Ramos (cell line): ENCODE measurements at regions not wholly inside any gene's neighbourhood (a gene's known extent, or its start where the extent isn't known, plus 50 kb on each side); places are given as distances from the start of the nearest gene placed in this dataset.
"Not testable (repeated sequence)": the region's sequence is repeated elsewhere in the genome, so short reads cannot be mapped to it uniquely, and the experiment has no call there.

Experiments
- in situ Hi-C: fragments of 300-500 bp; cut with MboI; formaldehyde crosslinking; loops from one replicate; pipeline ENCODE4 v1.14.3; 2022; ENCODE audit warnings: low sequenced_read_pairs; ENCODE audit not compliant: unreplicated experiment

DNA sequence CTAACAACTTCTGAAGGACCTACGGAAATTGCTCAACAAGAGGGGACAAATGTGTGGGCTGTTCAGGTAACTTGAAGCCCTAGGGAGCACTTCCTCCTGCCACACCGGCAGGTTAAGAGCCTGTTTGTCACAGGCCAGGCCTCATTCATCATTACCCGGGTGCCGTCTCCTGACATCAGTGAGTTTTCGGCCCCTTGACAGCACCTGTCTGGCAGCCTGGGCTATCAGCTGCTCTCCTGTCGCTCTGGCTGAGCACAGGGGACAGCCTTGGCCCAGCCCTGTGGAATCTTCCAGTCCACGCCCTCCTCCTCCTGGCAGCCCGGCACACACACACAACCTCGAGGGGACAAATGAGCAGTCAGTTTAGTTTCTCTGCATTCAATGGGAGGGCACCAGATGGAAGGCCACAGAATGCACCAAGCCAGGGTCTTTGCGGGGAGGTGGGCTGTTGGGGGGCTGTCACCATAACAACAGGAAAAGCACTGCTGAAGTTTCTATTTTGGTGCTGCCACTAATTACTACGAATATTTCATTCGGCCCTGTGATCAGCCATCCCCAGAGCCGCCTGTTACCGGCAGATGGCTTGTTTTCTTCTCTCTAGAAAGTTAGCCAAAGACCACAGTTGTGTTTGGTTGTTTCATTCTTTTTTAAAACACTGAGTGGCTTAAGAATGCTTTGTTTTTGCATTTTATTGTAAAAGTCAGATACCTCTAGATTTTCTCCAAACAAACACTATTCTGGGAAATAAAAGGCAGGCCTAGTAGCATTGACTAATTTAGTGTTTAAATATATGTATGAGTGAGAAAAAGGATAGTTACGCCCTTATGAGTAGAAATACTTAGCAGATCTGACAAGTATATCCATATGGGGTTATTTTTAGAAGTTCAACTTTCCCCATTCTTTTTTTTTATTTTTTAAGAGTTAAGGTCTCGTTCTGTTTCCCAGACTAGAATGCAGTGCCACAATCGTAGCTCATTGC, 189.9 kb upstream of the NDUFV2 start:
- in situ Hi-C loops: no loop called here

- in situ Hi-C loops: not testable (repeated sequence)
Measured at GRCh38 chr18:8913606-8914403, 188.7 kb upstream of the NDUFV2 start.

- in situ Hi-C loops: not testable (repeated sequence)
Measured at GRCh38 chr18:8914404-8915264, 187.9 kb upstream of the NDUFV2 start.

GRCh38 chr18:8920856-8921787, 181.4 kb upstream of the NDUFV2 start:
- in situ Hi-C loops: not testable (repeated sequence)

GRCh38 chr18:8926464-8926863, 176.0 kb upstream of the NDUFV2 start:
- in situ Hi-C loops: no loop called here

- in situ Hi-C loops: no loop called here
Measured at GRCh38 chr18:8928044-8928443, 174.5 kb upstream of the NDUFV2 start.

DNA sequence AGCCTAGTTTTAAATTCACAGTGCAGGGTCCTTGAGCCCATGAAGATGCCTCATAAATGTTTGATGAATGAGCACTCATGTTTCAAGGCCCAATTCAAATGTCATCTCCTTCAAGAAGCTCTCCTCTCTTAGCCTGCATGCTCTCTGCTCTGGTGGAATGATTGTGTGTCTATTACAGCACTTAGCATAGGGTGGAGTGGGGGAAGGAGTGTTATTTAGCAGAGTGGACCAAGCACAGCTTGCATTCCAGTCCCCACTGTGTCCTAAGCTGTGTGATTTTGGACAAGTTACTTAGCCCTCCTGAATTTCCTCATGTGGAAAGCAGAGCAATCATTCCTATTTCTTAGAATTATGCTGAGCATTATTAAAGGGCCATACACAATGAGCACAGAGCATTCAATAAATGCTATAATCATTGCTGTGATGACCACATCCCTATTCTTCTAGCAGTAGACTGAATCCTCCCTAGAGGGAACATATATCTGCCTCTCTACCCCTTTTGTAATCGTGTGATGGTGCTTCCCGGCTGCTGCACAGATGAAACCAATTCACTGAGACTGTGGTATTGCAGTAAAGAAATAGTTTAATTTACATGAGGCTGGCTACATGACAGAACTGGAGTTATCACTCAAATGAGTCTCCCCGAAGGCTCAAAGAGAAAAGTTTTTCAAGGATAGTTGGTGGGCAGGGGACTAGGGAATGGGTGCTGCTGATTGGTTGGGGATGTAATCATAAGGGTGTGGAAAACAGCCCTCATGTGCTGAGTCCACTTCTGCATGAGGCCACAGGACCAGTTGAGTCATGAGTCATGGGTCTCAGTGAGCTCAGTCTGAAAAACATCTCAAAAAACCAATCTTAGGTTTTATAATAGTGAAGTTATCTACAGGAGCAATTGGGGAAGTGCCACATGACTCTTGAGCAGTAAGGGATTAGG, 173.4 kb upstream of the NDUFV2 start:
- in situ Hi-C loops: no loop called here

DNA sequence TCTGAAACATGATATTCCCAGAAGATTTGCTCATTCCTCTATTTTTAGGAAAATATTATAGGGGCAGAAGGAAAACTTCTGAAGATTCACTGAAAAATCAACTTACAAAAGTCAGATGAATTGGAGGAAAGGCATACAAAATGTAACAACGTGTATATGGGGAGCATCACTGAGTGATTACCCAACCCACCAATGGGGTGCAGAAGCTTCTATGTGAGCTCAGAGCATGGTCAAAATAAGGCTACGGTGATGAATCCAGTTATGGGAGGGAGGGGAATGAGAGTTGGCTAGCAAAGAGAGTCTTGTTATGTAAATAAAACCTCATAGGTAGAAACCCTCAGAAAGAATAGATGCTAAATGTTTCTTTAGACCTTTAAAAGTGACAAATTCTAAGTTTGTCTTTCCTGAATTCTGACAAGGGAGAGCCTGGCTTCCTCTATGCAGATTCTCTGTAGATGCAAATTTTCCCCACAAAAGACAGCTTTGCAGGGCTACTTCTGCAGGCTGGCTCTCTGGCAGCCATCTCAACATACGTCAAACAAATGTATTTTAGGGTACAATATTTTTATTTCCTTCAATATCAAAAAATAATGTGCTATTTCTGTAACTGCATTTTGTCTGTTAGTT, 171.4 kb upstream of the NDUFV2 start:
- in situ Hi-C loops: no loop called here

DNA sequence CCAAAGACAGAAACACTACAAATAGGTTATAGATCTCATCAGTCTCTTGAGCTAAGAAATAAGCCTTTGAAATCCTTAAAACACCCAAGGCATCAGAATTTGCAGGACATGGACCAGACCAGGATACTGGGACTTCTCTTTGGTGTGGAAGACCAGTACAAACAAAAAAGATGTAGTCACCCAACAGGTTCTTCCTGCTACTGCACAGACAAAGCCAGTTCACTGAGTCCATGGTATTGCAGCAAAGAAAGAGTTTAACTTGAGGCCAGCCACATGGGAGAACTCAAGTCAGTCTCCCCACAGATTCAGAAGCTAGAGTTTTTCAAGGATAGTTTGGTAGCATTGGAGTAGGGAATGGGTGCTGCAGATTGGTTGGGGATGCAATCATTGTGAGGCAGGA, 169.6 kb upstream of the NDUFV2 start:
- in situ Hi-C loops: no loop called here

DNA sequence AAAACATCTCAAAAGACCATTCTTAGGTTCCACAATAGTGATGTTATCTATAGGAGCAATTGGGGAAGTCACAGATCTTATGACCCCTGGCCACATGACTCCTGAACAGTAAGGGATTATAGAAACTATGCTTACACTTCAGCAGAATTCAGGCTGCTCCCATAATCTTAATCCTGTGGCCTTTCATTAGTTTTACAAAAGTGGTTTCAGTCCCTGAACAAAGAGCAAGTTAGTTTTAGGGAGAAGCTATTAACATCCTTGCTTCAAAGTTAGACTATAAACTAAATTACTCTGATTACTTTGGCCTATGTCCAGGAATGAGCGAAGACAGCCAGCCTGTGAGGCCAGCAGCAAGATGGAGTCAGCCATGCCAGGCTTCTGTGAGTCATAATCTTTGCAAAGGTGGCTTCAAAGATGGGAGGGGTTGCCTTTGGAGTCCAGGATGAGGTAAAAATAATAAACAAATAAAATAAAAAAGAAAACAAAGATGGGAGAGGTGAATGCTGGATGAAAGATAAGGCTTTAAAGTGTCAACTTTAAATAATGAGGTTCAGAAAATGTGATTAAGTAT, 168.7 kb upstream of the NDUFV2 start:
- in situ Hi-C loops: no loop called here

GRCh38 chr18:8935346-8935745, 167.2 kb upstream of the NDUFV2 start:
- in situ Hi-C loops: not testable (repeated sequence)

DNA sequence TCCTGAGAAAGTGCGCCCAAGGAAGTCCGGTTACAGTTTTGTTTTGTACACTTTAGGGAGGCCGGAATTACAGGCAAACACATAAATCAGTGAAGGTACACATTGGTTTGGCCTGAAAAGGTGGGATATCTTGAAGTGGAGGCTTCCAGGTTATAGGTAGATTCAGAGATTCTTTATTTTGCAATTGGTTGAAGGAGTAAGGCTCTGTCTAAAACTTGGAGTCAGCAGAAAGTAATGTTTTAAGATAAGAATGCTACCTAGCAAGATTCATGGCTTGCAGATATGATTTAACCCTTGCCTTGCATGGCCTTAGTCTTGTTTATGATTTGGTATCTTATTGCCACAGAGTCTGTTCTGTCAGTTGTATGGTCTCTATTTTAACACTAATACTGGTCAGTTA, 165.9 kb upstream of the NDUFV2 start:
- in situ Hi-C loops: no loop called here

DNA sequence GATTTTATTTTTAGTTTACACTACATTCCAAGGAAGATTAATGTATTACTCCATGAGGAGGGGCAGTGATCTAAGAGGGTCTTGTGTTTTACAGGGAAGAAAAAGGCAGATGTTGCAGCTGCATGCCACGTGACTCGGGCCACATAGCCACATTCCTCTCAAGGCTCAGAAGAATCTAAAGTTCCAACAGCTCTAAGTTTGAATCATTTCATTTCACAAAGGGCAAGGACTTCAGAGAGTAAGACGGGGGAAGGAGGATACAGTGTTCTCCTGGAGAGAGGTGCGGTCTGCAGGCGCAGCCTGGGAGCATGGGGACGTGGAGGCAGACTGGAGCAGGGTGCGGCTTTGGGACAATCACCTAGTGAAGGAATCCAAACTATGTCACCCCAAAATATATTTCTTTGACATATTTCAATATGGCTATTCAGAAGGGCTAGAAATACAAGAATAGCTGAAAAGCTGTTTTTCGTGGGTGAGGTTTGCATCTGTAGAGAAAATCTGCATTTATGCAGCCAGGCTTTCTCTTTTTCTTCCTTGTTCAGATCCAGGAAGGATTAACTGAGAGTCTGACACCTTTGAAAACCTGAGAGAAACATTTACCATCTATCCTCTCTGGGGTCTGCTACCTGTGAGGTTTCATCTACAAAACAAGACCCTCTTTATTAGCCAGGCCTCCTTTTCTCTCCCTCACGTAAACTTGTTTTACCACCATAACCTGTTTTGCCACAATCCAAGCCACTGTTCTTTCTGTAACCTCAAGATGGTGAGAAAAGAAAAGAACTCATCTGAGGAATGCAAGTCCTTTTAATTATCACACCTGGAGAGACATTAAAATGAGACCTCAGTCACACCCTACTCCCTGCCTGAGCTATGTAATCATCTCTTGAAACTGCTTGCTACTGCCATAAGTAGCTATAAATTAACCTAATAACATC, 165.1 kb upstream of the NDUFV2 start:
- in situ Hi-C loops: no loop called here

GRCh38 chr18:8938817-8939216, 163.7 kb upstream of the NDUFV2 start:
- in situ Hi-C loops: no loop called here

DNA sequence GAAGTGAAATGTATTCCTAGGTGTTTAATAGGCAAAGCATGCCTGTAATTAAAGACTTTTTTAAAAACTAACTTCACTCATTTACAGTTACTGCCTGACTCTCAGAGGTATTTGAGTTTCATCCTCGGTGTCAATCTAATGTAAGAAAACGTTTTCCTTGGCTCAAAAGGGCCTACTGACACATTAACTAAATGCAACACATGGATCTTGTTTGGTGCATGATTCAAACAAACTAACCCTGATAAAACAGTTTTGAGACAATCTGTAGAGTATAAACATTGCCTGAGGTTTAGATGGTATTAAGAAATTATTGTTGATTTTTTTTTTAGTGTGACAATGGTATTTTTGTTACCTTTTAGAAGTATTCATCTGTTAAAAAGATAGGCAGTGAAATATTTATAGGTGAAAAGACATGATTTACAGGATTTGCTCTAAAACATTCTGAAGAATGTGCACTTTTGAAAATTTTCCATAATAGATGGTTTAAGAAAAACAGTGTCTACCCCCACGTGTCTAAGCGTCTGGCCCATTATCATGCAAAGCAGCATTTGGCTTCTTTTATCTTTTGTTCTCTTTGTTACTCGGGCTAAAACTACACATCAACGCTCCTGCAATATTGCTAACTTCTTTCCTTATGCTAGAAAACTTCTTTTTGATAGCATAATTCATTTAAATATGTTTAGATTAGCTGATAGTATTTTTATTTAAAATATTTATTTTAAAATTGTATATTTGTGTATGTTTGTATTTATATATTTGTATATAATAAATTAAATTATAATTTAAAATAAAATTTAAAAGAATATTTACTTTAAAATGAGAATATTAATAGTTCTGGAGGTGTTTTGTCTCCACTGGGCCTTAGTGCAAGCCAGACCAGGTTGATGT, 160.2 kb upstream of the NDUFV2 start:
- in situ Hi-C loops: no loop called here
